ENCODE measurements at regions not wholly inside any gene's neighbourhood (a gene's known extent, or its start where the extent isn't known, plus 50 kb on each side); places are given as distances from the start of the nearest gene placed in this dataset.

DNA sequence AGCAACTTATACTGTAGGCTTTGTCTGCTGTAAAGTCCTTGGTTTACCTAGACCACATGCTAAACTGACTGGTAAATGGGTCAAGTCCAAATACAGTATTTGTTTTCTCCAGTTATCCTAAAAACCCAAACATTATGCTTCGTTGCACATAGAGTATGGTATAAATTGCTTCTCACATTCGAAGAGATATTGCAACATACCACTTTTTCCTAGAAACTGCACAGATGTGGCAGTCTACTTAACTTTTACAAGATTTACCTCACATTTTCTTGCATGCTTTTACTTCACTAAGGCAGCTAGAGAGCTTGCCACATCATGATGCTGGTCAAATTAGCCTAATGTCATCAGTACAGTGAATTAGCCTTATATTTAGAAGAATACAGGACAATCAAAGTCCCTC lies 66.0 kb upstream of the SCN7A start:
- no peak for DNase-seq (ENCODE audit: low spot score)
- POLR2A ChIA-PET (ENCODE audit: low non-redundant PET): no interaction called here
- BruUV-seq (replicated peaks): no TSS peak
- Histone ChIP-seq H3K36me3 (ENCODE audit: insufficient read depth, low read length, poor library complexity, severe bottlenecking) (no peaks in the 10 kb centered on the region), H3K4me3 (ENCODE audit: low read depth, low read length, poor library complexity, severe bottlenecking) (no peak overlapping the region), H3K9me3 (ENCODE audit: low read depth, low read length, poor library complexity, severe bottlenecking) (no peaks in the 10 kb centered on the region), H3K4me1 (ENCODE audit: insufficient read depth, low read length, poor library complexity, severe bottlenecking) (no peaks in the 10 kb centered on the region), H3K27ac (ENCODE audit: low read depth, low read length, poor library complexity, severe bottlenecking) (no peak overlapping the region), H3K27me3 (replicated peaks; ENCODE audit: insufficient read depth, low read depth, low read length, poor library complexity) (no peaks in the 10 kb centered on the region)
- TF ChIP-seq, protein P1, sequence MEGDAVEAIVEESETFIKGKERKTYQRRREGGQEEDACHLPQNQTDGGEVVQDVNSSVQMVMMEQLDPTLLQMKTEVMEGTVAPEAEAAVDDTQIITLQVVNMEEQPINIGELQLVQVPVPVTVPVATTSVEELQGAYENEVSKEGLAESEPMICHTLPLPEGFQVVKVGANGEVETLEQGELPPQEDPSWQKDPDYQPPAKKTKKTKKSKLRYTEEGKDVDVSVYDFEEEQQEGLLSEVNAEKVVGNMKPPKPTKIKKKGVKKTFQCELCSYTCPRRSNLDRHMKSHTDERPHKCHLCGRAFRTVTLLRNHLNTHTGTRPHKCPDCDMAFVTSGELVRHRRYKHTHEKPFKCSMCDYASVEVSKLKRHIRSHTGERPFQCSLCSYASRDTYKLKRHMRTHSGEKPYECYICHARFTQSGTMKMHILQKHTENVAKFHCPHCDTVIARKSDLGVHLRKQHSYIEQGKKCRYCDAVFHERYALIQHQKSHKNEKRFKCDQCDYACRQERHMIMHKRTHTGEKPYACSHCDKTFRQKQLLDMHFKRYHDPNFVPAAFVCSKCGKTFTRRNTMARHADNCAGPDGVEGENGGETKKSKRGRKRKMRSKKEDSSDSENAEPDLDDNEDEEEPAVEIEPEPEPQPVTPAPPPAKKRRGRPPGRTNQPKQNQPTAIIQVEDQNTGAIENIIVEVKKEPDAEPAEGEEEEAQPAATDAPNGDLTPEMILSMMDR (conservative IDR thresholded peaks at IDR 0.05; ENCODE audit: low read depth, low read length): no peak
- TF ChIP-seq EZH2 (IDR thresholded peaks at IDR 0.05; ENCODE audit: borderline replicate concordance, low read depth, low read length, poor library complexity, severe bottlenecking): no peak
- intact Hi-C loops (cut with micrococcal nuclease; ENCODE audit: unreplicated experiment): no loop called here
- CTCF ChIA-PET: no interaction called here

DNA sequence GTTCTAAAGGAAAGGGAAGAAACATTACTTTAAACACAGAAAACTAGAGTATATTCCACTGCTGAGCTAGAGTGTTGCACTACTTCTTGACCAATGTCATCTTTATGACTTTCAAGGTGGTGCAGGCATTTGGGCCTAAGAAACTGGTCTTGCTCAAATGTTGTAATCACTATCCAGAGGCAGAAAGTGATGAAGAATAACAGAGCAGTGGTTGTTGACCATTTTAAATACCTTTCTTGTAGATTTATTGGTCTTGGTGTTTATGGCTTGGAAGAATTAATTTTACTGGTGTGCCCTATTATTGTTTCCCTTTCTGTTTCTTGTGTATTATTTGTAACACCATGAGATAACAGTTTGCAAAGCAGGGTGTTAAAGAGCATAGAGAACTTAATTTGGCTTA lies 56.9 kb upstream of the SCN7A start:
- H3K27ac ChIP-seq (ENCODE audit: low read depth, low read length, poor library complexity, severe bottlenecking): no peak overlapping the region
- CTCF ChIA-PET: no interaction called here
- DNase-seq (ENCODE audit: low spot score): no peak
- H3K4me3 ChIP-seq (ENCODE audit: low read depth, low read length, poor library complexity, severe bottlenecking): no peak overlapping the region
- TF ChIP-seq, protein P1 (conservative IDR thresholded peaks at IDR 0.05; ENCODE audit: low read depth, low read length): no peak
- no peak for TF ChIP-seq EZH2 (IDR thresholded peaks at IDR 0.05; ENCODE audit: borderline replicate concordance, low read depth, low read length, poor library complexity, severe bottlenecking)
- H3K9me3 ChIP-seq (ENCODE audit: low read depth, low read length, poor library complexity, severe bottlenecking): no peaks in the 10 kb centered on the region
- no TSS peak for BruUV-seq (replicated peaks)
- H3K36me3 ChIP-seq (ENCODE audit: insufficient read depth, low read length, poor library complexity, severe bottlenecking): no peaks in the 10 kb centered on the region
- POLR2A ChIA-PET (ENCODE audit: low non-redundant PET): no interaction called here
- no peaks in the 10 kb centered on the region for H3K27me3 ChIP-seq (replicated peaks; ENCODE audit: insufficient read depth, low read depth, low read length, poor library complexity)
- intact Hi-C loops (cut with micrococcal nuclease; ENCODE audit: unreplicated experiment): no loop called here
- no peaks in the 10 kb centered on the region for H3K4me1 ChIP-seq (ENCODE audit: insufficient read depth, low read length, poor library complexity, severe bottlenecking)

DNA sequence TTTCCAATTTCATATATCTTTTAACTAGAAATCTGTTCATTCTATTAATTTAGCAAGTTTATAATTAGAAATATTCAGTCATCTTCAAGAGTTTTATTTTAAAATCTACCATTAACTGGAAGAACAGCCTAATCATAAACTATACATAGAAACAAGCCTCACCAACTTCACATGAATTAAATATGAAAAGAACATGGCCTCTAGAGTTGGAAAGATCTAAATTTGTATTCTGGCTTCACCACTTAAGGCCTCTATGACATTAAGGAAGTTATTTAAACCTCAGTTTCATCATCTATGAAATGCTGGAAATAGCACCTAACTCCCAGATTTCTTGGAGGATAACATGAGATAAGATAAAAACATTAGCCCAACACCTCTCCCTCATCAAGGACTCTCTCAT lies 51.4 kb upstream of the SCN7A start:
- CTCF ChIA-PET: no interaction called here
- no peak for TF ChIP-seq EZH2 (IDR thresholded peaks at IDR 0.05; ENCODE audit: borderline replicate concordance, low read depth, low read length, poor library complexity, severe bottlenecking)
- TF ChIP-seq, protein P1 (conservative IDR thresholded peaks at IDR 0.05; ENCODE audit: low read depth, low read length): no peak

More for the DNA sequence above, 51.4 kb upstream of the SCN7A start:
- no peak overlapping the region for H3K4me3 ChIP-seq (ENCODE audit: low read depth, low read length, poor library complexity, severe bottlenecking)
- DNase-seq (ENCODE audit: low spot score): no peak
- H3K36me3 ChIP-seq (ENCODE audit: insufficient read depth, low read length, poor library complexity, severe bottlenecking): no peaks in the 10 kb centered on the region
- BruUV-seq (replicated peaks): no TSS peak
- H3K4me1 ChIP-seq (ENCODE audit: insufficient read depth, low read length, poor library complexity, severe bottlenecking): no peaks in the 10 kb centered on the region
- H3K27ac ChIP-seq (ENCODE audit: low read depth, low read length, poor library complexity, severe bottlenecking): no peak overlapping the region
- intact Hi-C loops (cut with micrococcal nuclease; ENCODE audit: unreplicated experiment): no loop called here
- H3K27me3 ChIP-seq (replicated peaks; ENCODE audit: insufficient read depth, low read depth, low read length, poor library complexity): no peaks in the 10 kb centered on the region
- no peaks in the 10 kb centered on the region for H3K9me3 ChIP-seq (ENCODE audit: low read depth, low read length, poor library complexity, severe bottlenecking)
- POLR2A ChIA-PET (ENCODE audit: low non-redundant PET): no interaction called here
